NB4 (cell line): ENCODE measurements at regions not wholly inside any gene's neighbourhood (a gene's known extent, or its start where the extent isn't known, plus 50 kb on each side); places are given as distances from the start of the nearest gene placed in this dataset.

Experiments
- DNase-seq: peaks from one replicate; pipeline ENCODE4 v3.0.0; 2010; ENCODE audit warnings: low read depth
- H3K4me3 ChIP-seq: one replicate; pipeline ENCODE4 v1.5.1; 2011; ENCODE audit warnings: mild to moderate bottlenecking, low read depth, low read length, moderate library complexity
- CTCF ChIP-seq: IDR thresholded peaks from one replicate; pipeline ENCODE4 v1.5.1; 2012; ENCODE audit warnings: low read depth, low read length
- MAX ChIP-seq: IDR thresholded peaks from 2 replicates; pipeline ENCODE4 v1.6.1; 2011; ENCODE audit warnings: low read depth, low read length
- MYC ChIP-seq: IDR thresholded peaks from 2 replicates; pipeline ENCODE4 v1.6.1; 2011; ENCODE audit warnings: low read depth, low read length
- POLR2A ChIP-seq: IDR thresholded peaks from 2 replicates; pipeline ENCODE4 v1.6.1; 2011; ENCODE audit warnings: mild to moderate bottlenecking; ENCODE audit not compliant: insufficient read length; ENCODE audit errors: extremely low read depth

GRCh38 chr2:41878716-41879234 is 169.0 kb upstream of the PKDCC start:
- no peak overlapping the region for H3K4me3 ChIP-seq
- peak; percentile 44 for DNase-seq
- TF ChIP-seq MYC (no peak), POLR2A (no peak), MAX (no peak), CTCF (no peak)

GRCh38 chr2:41879235-41879916 is 168.4 kb upstream of the PKDCC start:
- DNase-seq = peak; percentile 89
- TF ChIP-seq POLR2A (no peak), MYC (peak; percentile 35; the same call in 1 of the 2 replicates)
- no peak overlapping the region for H3K4me3 ChIP-seq

- DNase-seq = no peak
- no peak overlapping the region for H3K4me3 ChIP-seq
- TF ChIP-seq CTCF = no peak
- no peak for TF ChIP-seq POLR2A
- no peak for TF ChIP-seq MAX
- no peak for TF ChIP-seq MYC
Measured at GRCh38 chr2:41880561-41881243, 167.1 kb upstream of the PKDCC start.

GRCh38 chr2:41881249-41881648 is 166.6 kb upstream of the PKDCC start:
- no peak for TF ChIP-seq MYC
- no peak for TF ChIP-seq POLR2A
- no peak for TF ChIP-seq CTCF
- no peak for TF ChIP-seq MAX
- peak; percentile 52 for DNase-seq
- no peak overlapping the region for H3K4me3 ChIP-seq

GRCh38 chr2:41884718-41885117 is 163.1 kb upstream of the PKDCC start:
- TF ChIP-seq MYC (no peak), POLR2A (no peak)
- no peak for DNase-seq
- H3K4me3 ChIP-seq = no peak overlapping the region

- no peak for TF ChIP-seq POLR2A
- TF ChIP-seq MAX = no peak
- TF ChIP-seq MYC = no peak
- no peak for TF ChIP-seq CTCF
- DNase-seq = no peak
- H3K4me3 ChIP-seq = no peak overlapping the region
Measured at GRCh38 chr2:41886145-41886664, 161.6 kb upstream of the PKDCC start.
